Prostate gland (tissue), 2 donors: ENCODE measurements at regions not wholly inside any gene's neighbourhood (a gene's known extent, or its start where the extent isn't known, plus 50 kb on each side); places are given as distances from the start of the nearest gene placed in this dataset.

ENCODE experiments used
- POLR2A ChIP-seq: fragments of 450-650 bp; IDR thresholded peaks from one replicate; pipeline ENCODE4 v1.6.1; 2016; ENCODE audit warnings: antibody characterized with exemption, mild to moderate bottlenecking
- POLR2AphosphoS5 ChIP-seq: sonication (generic); formaldehyde crosslinking; IDR thresholded peaks from one replicate; pipeline ENCODE4 v1.6.1; 2017; ENCODE audit warnings: antibody characterized with exemption
- TF ChIP-seq, protein P1 (sequence below), 4 experiments: fragments of 200-600 bp in 2 of 4; fragments of 450-650 bp in 2 of 4; sonication (generic) in 2 of 4; IDR thresholded peaks; 1 replicate in 3 of 4; 2 replicates in 1 of 4; pipeline ENCODE4 v1.5.1; 2016 to 2019; ENCODE audit warnings: antibody characterized with exemption in 4 of 4, mild to moderate bottlenecking in 2 of 4, moderate library complexity in 2 of 4

DNA sequence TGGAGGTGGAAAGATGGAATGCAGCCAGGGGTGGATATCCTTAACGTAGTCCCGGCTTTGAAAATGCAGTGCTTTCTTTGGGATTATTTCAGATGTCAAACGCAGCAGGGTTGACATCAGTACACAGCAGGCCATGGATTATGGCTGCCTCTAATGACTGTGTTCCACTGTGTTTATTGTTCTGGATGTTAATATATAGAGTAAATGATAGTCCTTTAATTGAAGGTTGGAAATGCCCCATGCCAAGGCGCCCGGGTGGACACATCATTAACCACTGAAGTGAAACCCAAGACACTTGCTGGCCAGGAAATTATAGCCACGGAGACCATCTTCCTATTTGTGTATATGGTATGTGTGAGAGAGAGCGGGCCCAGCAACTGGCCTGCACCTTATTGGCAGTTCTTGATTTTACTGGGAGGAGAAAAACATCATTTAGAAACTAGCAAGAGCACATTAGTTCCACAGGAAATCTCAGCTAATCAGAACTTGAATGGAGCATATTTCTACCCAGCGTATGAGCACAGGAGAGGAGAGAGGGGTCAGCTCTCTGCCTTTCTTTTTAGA lies 254.9 kb upstream of the RASGRP1 start:
- TF ChIP-seq, protein P1, sequence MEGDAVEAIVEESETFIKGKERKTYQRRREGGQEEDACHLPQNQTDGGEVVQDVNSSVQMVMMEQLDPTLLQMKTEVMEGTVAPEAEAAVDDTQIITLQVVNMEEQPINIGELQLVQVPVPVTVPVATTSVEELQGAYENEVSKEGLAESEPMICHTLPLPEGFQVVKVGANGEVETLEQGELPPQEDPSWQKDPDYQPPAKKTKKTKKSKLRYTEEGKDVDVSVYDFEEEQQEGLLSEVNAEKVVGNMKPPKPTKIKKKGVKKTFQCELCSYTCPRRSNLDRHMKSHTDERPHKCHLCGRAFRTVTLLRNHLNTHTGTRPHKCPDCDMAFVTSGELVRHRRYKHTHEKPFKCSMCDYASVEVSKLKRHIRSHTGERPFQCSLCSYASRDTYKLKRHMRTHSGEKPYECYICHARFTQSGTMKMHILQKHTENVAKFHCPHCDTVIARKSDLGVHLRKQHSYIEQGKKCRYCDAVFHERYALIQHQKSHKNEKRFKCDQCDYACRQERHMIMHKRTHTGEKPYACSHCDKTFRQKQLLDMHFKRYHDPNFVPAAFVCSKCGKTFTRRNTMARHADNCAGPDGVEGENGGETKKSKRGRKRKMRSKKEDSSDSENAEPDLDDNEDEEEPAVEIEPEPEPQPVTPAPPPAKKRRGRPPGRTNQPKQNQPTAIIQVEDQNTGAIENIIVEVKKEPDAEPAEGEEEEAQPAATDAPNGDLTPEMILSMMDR (IDR thresholded peaks at IDR 0.05) = no peak
- TF ChIP-seq POLR2A (no peak), POLR2AphosphoS5 (no peak)
